Epithelial cell of esophagus (primary cell): ENCODE measurements at regions not wholly inside any gene's neighbourhood (a gene's known extent, or its start where the extent isn't known, plus 50 kb on each side); places are given as distances from the start of the nearest gene placed in this dataset.

Experiments used
- DNase-seq: peaks from one replicate; pipeline ENCODE4 v3.0.0; 2010; ENCODE audit warnings: low read depth
- H3K4me3 ChIP-seq: 2 replicates; pipeline ENCODE4 v1.5.1; 2011; ENCODE audit warnings: mild to moderate bottlenecking, low read length, control low read depth
- CTCF ChIP-seq: IDR thresholded peaks from 2 replicates; pipeline ENCODE4 v1.5.1; 2011; ENCODE audit warnings: low read depth, mild to moderate bottlenecking, low read length, control low read depth, inconsistent platforms; ENCODE audit not compliant: insufficient read depth; ENCODE audit errors: missing control alignments

GRCh38 chr1:55955016-55955621, 624.2 kb downstream of the PLPP3 start:
- peak; percentile 9 for DNase-seq

GRCh38 chr1:55951291-55951690, 628.1 kb downstream of the PLPP3 start:
- DNase-seq, result no peak
- H3K4me3 ChIP-seq, result no peak overlapping the region
- TF ChIP-seq CTCF, result no peak

More at GRCh38 chr1:55955016-55955621, 624.2 kb downstream of the PLPP3 start:
- H3K4me3 ChIP-seq, result no peak overlapping the region
- no peak for TF ChIP-seq CTCF

GRCh38 chr1:55947446-55947845, 631.9 kb downstream of the PLPP3 start:
- TF ChIP-seq CTCF, result no peak
- H3K4me3 ChIP-seq, result no peak overlapping the region
- no peak for DNase-seq

- TF ChIP-seq CTCF, result no peak
- H3K4me3 ChIP-seq, result no peak overlapping the region
- DNase-seq, result no peak
Observed at GRCh38 chr1:55943721-55944435, 635.5 kb downstream of the PLPP3 start.

- no peak for DNase-seq
- no peak for TF ChIP-seq CTCF
- H3K4me3 ChIP-seq, result no peak overlapping the region
Observed at GRCh38 chr1:55943012-55943411, 636.4 kb downstream of the PLPP3 start.

- no peak for TF ChIP-seq CTCF
- DNase-seq, result no peak
- H3K4me3 ChIP-seq, result no peak overlapping the region
Observed at GRCh38 chr1:55939866-55940265, 639.5 kb downstream of the PLPP3 start.

GRCh38 chr1:55938861-55939260, 640.5 kb downstream of the PLPP3 start:
- no peak for DNase-seq
- H3K4me3 ChIP-seq, result no peak overlapping the region
- TF ChIP-seq CTCF, result no peak
